HG02642 (cell line): ENCODE measurements at regions not wholly inside any gene's neighbourhood (a gene's known extent, or its start where the extent isn't known, plus 50 kb on each side); places are given as distances from the start of the nearest gene placed in this dataset.

ENCODE experiments used
- ATAC-seq: cut with Tn5 transposase; IDR thresholded peaks from one replicate; pipeline ENCODE4 v1.9.1; 2021; ENCODE audit warnings: mild to moderate bottlenecking; ENCODE audit not compliant: unreplicated experiment, poor library complexity

DNA sequence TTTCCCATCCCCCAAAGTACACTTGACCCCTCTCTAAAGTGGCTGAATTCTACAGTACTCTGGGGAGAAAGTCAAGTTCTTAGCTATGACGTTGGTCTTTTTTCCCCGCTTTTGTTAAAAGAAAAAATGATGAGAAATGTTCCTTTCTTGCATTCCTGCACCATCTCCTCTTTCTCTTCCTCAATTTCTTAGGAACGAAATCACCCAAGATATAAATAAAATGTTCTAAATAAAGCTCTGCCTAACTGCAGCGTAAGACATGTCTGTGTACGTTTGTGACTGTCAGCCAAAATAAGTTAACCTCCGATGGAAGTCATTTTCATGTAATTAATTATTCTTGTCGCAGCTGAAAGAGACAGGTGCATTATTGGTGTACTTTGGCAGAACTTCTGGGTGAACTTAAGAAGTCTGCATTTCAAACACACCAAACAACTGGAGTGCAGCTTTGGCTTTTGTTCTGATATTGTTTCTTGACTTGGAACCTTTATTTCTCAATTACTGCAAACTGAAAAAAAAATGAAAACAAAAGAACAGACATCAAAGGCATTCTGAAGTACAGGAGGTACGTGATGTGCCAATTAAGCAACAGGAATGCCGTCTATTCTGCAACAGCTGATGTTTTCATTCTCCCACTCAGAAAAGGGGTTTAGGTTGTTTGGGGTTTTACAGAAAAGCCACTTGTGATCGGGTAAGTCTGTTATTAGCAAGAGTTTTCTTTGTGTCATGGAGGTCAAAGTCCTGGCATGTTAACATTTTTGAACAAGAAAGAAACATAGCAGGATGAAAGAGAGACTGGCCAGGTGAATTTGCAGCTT, 82.4 kb upstream of the SDK1 start:
- ATAC-seq, result no peak

DNA sequence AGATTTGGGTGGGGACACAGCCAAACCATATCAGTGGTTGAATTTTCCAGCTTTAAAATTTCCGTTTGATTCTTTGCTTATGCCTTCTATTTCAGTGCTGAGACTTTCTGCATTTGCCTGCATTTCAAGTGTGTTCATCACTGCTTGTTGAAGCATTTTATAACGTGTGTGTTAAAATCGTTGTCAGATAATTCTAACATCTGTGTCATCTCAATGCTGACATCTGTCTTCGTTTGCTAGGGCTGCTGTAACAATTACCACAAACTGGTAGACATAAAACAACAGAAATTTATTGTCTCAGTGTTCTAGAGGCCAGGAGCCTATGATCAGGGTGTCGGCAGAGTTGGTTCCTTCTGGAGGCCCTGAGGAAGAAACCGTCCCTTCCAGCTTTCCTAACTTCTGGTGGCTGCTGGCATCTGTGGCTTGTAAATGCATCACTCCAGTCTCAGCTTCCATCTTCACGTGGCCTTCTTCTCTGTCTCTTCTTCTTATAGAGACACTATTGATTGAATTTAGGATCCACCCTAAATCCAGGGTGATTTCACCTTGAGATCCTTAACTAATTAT, 71.1 kb upstream of the SDK1 start:
- no peak for ATAC-seq

DNA sequence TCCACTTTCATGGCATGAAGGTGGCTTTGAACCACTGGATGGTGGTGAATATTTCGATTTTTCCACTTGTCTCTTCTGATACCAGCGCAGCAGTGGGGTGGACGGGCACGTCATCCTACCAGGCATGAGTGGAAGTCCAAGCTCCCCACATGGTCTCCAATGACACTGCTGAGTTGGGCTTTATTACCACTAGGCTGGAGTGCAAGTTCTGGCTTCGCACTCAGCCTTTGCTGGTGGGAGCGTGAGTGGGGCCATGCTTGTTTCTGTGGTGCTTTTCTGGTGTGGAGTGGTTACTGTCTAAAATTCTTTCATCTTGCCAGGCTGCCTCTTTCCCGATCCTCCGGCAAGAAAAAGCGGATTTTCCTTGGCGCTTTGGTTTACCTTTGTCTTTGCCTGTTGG, 70.1 kb upstream of the SDK1 start:
- ATAC-seq, result no peak

DNA sequence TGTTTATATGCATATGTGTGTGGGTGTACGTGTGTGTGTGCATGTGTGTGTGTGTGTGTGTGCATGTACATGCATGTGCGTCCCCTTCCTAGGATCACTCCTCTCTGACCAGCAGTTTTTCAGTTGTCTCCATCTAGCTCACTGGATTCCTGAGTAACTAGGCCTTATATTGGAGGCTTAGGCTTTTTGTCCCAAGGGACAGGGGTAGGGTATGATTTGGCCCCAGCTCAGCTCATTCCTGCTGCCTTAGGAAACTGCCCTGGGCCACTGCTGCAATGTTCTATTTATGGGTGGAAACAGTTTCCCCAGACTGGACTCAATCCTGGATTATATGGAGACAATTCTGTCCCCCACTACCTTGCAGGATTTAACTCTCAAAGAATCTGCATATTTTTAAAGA, 68.8 kb upstream of the SDK1 start:
- no peak for ATAC-seq

DNA sequence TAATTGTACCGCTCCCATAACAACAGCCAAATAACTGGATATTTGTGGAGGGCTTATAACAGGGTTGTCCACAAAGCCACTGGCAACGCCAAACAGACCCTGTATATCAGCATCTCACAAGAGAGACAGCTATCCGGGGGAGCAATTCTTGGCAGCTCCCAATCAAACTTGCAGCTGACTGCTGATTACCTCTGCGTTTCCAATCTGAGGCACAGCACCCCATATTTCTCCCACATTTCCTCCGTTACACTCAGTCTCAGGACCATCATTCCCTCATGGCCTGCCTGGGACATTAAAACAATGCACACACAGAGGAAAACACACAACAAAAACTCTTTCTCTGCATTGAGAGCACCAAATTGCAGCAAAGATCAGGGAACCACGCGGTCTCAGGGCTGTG, 67.8 kb upstream of the SDK1 start:
- no peak for ATAC-seq

DNA sequence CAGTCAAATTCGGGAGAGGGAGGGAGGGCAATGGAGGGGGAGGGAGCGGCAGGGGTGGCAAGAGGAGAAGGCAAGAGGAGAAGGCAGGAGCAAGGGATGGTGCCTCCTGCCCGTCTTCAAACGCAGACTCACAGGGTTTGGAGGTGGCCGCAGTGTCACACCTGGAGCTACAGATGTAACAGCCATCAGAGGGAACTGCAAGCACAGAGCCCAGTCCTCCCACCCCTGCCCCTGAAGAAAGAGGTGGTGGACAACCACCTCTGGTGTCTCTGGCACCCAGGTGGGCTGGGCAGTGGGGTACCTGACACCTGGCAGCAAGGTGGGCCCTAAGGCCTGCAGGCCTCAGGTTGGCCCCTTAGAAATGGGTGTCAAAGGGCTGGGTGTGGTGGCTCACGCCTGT, 67.0 kb upstream of the SDK1 start:
- ATAC-seq, result no peak

DNA sequence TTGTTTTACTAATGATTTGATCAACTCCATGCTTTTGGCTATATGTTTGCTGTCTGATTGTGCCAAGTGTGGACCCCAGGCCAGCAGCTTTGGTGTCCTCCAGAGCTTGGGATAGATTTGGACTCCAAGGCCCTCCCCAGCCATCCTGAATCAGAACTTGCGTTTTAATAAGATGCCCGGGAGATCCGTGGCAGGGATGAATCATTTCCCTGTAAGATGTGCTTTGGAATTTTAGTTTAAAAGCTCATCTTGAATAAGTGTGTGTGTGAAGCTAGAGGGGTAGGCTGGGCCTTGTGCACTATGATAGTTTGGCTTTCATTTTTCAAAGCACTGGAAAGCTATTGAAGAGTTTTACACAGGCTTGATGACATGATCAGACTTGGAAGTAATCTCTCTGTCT, 66.2 kb upstream of the SDK1 start:
- no peak for ATAC-seq

DNA sequence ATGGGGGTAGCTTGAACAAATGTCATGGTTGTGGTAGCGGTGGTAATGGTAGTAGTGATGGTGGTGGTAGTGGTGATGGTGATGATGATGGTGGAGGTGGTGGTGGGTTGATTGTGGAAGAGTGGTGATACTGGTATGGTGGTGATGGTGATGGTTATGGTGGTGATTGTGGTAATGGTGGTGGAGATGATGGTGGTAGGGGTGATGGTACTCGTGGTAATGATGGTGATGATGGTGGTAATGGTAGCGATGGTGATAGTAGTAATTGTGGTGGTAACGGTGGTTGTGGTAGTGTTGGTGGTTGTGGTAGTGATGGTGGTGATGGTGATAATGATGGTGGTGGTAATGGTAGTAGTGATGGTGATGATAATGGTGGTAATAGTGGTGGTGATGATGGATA, 65.7 kb upstream of the SDK1 start:
- ATAC-seq, result no peak

DNA sequence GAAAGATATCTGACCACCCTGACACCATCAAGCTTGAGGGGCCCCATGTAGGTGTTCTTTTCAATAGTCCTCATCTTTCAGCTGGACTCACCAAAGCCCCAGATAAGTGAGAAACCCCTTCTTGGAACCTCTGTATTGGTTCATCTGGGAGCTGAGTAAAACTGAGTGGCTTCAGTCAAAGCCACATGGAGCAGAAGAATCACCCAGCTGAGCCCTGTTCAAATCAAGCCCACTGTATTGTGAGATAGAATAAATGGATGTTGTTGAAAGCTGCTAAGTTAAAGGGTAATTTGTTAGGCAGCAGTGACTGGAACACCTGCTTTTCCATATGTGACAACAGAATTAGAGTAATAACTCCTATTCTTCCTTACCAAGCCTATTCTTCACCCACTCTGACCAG, 64.8 kb upstream of the SDK1 start:
- no peak for ATAC-seq

DNA sequence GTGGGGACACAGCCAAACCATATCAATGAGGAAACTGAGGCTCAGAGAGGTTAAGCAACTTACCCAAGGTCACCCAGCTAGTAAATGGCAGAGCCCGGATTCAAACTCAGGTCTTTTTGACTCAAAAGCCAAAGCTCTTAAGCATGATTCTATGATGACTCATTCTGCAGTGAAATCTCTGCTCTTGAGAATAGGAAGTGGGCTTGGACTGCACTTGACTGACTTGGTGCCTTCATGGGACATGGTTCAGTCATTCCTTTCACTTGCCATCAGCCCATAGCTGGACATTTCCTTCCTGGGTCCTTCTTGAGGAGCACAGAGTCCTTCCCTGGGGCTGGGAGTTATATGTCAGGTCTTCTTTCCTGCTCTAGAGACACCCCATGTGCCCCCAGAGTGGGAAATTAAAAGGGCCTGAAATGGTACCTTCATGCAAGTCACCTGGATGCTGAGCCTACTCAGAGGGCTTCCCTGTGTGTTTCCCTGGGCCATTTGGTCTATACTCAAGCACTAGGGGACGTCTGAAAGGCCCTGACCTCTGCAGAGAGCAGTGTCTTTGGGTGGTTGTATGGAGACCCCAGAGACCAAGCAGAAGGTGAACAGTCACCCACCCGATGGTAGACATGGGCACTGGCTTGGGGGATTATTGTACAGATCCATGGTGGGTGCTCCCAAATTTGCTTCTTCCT, 62.4 kb upstream of the SDK1 start:
- no peak for ATAC-seq

DNA sequence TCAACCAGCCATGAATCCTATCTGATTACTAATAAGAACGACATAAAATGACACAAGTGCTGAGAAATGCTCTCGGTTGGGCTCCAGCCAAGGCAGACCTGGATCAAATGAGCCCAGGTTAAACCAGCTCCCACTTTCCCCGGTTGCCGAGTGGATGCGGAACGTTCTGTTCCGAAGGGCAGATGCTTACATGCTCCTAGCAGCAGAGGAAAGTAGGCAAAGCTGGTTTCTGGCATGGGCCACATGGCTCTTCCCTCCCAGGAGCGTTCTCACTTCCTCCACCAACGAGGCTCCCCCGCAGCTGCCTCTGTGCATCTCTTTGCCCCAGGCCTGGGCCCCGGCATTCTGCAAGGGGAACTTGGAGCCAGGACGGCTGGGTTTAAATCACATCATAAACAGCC, 61.8 kb upstream of the SDK1 start:
- ATAC-seq, result no peak

DNA sequence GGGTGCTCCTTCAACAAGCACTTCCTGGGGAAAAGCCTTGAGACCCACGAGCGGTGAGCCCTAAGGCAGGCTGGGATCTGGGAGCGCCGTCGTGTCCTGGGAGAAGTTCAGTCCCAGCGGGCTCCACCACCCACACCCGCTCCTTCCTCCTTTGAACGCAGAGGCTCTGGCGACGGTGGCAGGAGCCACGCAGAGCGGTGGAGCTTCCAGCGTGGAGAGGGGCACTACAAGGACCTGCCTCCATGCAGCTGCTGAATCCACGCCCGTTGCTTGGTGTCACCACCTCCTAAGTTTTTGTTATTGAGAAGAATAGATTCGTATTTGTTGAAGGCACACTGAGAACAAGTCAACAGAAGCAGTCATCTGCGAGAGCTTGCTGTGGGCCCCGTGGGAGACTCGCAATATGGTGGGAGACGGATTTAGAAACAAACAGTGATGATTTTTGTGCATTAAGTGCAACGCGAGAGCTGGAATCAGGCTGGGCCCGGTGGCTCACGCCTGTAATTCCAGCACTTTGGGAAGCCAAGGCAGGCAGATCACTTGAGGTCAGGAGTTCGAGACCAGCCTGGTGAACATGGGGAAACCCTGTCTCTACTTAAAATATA, 60.1 kb upstream of the SDK1 start:
- no peak for ATAC-seq

DNA sequence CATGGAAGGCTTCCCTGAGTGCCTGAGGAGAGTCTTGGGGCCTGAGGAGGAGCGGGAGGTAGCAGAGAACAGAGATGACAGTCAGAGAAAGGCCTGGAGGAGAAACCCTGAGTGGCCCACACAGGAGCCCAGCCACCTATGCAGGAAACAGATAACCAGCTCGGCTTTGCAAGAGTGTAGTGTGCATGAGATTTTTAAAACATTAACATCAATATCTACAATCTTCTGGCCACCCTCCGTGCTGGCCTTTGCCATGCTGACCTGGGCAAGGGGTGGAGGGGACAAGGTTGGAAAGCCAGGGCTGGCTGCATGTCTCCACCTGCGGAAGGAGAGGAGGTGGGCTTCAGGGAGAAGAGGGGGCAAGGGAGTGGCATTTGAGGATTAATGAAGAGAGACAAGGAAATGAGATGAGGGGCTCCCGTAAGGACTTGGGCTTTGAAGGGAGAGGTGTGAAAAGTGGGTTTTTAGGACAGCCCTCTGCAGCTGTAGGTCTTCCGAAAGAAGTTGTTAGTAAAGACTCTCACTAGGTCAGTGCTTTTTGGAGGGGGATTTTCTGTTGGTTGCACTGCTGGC, 59.3 kb upstream of the SDK1 start:
- ATAC-seq, result no peak

DNA sequence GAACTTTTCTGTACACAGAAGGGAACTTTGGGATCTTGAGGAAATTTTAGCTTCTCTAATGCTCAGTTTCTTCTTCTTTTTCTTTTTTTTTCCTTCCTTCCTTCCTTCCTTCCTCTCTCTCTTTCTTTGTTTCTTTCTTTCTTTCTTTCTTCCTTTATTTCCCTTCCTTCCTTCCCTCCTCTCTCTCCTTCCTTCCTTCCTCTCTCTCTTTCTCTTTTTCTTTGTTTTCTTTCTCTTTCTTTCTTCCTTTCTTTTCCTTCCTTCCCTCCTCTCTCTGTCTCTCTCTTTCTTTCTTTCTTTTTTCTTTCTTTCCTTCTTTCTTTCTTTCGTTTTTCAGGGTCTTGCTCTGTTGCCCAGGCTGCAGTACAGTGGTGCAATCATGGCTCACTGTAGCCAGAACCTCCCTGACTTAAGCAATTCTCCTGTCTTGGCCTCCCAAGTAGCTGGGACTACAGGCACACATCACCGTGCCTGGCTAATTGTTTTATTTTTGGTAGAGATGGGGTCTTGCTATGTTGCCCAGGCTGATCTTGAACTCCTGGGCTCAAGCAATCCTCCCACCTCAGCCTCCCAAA, 58.6 kb upstream of the SDK1 start:
- ATAC-seq, result no peak

DNA sequence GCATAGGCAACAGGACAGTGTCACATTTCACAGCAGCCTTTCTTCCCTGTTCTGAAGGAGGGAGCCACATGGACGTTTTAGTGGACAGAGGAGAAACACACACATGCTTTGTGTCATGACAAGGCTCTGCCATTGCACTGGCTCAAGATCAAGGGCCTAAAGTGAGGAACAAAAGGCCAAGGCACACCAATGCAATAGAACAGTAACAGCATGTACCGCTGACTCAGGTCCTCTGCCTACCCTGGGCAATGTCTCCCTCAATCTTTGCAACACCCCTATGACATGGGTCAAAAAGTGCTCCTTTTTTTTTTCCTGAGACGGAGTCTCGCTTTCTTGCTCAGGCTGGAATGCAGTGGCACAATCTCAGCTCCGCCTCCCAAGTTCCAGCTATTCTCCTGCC, 57.8 kb upstream of the SDK1 start:
- ATAC-seq, result no peak

DNA sequence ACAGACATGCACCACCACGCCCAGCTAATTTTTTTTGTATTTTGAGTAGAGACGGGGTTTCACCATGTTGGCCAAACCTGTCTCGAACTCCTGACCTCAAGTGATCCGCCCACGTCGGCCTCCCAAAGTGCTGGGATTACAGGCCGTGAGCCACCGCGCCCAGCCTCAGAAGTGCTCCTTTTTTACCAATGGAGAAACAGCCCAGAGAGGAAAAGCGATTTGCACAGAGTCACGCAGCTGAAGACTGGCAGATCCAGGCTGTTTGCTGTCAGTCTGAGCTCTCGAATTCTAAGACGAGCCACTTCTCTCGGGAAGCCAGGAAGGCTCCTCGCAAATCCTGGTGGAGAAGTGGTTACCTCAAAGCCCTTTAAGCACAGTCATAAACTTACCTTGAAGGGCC, 57.4 kb upstream of the SDK1 start:
- ATAC-seq, result no peak

DNA sequence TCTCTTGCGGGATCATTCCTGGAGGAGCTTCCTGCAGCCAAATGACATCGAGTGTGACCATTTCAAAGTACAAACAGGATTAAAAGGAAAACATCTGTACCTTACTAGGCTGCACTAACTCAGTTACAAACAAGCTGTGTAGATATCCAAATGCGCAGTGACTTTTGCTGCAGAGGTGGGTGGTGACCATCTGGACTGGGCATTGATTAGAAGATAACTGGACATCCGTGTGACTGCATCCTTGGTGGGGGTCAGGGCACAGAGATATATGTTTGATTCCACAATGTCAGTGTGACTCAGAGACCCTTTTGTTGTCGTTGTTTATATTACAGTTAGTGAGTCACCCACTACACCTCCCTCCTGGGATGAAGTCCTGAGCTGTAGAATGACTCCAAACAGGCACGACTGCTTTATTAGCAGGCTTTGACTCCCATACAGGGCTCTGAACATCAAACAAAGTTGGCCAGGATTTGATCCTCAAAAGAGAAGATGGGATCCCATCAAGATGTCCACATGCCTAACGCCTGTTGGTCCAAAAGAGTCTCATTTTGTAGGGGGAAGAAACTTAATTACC, 56.7 kb upstream of the SDK1 start:
- ATAC-seq, result no peak

DNA sequence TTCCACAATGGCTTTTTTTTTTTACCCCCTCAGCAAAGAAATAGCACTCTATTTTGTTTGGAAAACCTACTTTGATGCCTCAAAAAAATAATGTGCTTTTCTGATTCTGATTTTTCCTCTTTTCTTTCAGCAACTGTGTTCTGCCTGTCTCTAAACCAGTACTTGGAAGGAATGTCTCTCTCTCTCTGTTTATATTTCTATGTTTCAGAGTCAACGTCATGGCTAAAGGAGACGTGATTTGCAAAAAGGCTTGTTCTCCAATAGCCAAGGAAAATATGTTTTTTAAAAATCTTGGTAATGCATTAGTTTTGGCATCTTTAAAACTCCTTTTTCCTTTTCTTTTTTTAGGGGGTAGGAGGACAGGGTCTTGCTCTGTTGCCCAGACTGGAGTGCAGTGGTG, 56.0 kb upstream of the SDK1 start:
- no peak for ATAC-seq

DNA sequence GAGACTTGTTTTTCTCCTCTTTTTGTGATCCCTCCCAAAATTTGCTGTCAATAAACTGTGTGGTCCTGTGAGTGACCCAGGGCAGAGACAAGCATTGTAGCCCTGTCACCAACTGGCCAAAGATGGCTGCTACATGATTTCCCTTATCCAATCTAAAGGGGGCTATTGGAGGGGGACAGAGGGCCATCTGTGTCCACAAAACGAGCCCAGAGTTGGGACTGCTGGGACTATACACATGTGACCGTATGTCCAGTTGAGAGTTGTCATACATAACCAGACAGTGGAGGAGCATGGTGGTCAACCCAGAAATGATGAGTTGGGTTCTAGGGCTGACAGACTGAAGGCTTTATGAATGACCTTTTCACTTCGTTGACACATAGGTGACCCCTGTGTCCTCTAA, 55.3 kb upstream of the SDK1 start:
- ATAC-seq, result no peak

DNA sequence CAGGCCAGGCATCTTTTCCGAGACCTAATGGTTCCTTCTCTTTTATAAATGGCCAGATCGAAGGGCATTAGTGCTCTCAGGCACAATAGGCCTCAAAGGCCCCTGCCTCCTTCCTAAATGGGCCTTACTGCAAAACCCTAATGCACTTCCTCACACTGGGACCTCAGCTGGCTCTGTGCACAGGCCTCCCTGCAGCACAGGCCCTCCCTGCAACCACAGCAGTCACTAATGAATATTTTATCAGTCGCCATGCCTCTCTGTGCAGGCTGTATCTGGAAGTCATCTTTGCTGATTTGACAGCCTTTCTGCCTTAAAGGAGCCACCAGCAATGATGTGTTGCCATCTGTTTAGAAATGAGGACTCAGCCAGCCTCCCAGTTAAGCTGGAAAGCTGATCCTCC, 54.9 kb upstream of the SDK1 start:
- no peak for ATAC-seq
